NB4 (cell line): ENCODE measurements at regions not wholly inside any gene's neighbourhood (a gene's known extent, or its start where the extent isn't known, plus 50 kb on each side); places are given as distances from the start of the nearest gene placed in this dataset.

Experiments used
- CTCF ChIP-seq: IDR thresholded peaks from one replicate; pipeline ENCODE4 v1.5.1; 2012; ENCODE audit warnings: low read depth, low read length
- MAX ChIP-seq: IDR thresholded peaks from 2 replicates; pipeline ENCODE4 v1.6.1; 2011; ENCODE audit warnings: low read depth, low read length
- MYC ChIP-seq: IDR thresholded peaks from 2 replicates; pipeline ENCODE4 v1.6.1; 2011; ENCODE audit warnings: low read depth, low read length
- POLR2A ChIP-seq: IDR thresholded peaks from 2 replicates; pipeline ENCODE4 v1.6.1; 2011; ENCODE audit warnings: mild to moderate bottlenecking; ENCODE audit not compliant: insufficient read length; ENCODE audit errors: extremely low read depth

GRCh38 chr4:35802644-35803043 is 441.7 kb downstream of the ARAP2 start:
- TF ChIP-seq CTCF (no peak), POLR2A (no peak), MAX (no peak), MYC (no peak)
